ENCODE measurements at regions not wholly inside any gene's neighbourhood (a gene's known extent, or its start where the extent isn't known, plus 50 kb on each side); places are given as distances from the start of the nearest gene placed in this dataset.

- DNase-seq: no peak
These were observed 266.1 kb upstream of the RAB6C start for GRCh38 chr2:129713337-129713736.

DNA sequence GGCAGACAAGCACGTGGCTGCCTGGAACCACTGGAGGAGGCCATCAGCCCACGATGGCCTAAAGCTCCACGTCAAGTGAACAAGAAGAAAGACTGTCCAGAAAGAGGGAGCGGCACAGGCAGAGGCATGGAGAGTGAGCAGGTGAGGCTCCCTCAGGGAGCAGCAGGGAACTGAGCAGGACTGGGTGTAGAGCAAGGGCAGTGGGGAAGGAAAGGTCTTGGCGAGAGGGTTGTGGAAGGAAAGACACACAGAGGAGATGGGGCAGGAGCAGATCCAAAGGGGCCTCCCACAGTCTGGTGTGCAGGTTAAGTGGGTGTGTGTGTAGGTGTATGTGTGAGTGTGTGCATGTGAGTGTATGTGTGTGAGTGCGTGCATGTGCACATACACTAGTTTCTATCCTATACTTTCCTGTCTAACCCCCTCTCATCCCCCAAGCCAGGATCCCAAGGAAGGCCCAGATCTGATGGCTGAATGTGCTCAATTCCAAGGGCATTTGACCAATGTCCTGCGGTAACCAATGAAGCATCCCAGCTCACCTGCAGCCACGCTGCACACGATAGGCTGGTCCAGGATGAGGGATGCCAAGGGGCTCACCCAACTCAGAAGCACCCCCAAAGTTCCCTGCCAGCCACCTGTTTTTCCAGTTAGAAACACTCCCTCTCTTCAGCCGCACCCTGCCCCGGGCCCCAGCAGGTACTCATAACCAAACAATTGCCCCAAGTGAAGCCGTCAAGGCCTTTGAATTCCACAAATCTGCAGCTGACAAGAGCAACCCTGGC is 262.5 kb upstream of the RAB6C start:
- DNase-seq: no peak

DNA sequence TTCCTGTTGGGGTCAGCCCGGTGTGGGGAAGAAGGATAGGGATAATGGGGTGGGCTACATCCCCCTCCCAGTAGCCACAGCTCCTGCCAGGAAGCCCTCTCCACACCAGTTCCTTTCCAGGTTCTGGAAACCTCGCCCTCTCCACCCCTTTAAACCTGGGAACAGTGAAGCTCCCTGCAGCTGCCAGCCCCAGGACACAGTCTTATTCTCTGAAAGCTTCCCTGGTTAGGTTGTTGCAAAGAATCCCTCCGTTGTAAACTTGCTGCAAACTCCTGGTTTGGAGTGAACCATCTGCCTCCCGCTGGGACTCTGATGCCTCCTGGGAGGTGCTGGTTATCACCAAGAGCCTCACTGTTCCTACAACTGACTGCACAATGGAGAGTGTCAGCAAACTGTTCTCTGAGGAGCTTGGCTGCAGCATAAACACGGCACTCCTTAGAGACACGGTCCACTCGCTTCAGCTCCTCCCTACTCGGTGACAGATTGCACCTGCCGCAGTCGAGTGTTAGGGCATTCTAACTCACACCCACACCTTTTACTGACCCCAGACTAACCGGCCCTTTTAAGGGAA is 261.8 kb upstream of the RAB6C start:
- no peak for DNase-seq

- DNase-seq: no peak
These were observed 260.1 kb upstream of the RAB6C start for GRCh38 chr2:129719335-129719734.

- no peak for DNase-seq
These were observed 259.1 kb upstream of the RAB6C start for GRCh38 chr2:129720360-129720759.

DNA sequence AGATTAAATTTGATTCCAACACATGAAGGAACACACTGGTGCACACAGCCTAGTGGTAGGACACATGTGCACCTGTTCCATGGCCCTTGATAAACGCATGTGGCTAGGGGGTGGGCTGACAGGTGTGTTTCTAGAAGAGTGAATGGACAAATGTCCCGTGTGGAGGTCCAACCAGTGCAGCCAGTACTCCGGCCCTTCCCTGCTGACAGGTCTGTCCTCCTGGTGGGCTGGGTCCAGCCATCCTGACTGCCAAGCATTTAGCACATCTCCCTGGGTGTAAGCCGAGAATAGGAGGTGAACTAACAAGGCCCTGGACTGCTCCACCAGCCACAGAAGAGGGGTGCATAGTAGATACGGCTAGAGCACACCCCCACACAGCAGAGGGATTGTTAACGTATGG is 258.7 kb upstream of the RAB6C start:
- no peak for DNase-seq

DNA sequence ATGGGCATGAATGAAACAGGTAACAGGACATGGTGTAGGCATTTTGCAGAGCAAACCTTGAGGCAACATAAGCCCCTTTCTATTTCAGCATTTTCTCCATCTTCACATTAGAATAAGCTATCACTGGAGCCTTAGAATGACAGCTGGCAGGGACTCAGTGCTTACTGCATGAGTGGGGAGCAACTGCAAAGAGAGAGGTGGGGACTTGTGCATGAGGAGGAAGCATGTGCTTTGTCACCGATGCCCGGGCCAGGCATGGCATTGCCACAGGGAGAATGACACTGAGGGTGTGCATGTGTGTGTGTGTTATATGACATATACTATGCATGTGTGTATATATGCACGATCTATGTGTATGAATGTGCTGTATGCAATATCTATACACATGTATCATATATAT is 258.2 kb upstream of the RAB6C start:
- no peak for DNase-seq

DNA sequence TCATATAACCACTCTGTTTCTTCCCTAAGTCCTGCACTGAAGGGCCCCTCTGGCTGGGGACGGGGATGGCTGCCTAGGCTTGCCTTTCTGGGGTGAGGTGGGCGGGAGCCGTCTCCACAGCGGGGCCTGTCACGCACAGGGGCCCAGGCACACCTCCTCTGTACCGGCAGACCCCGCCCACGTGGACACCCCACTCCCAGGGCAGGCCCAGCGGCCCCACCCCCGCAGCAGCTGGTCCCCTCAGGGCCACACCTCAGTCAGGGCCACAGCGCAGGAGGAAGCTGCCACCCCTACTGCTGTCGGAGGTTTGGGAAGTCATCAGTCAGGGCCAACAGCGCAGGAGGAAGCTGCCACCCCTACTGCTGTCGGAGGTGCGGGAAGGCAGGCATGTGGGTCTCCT is 257.6 kb upstream of the RAB6C start:
- DNase-seq: no peak

DNA sequence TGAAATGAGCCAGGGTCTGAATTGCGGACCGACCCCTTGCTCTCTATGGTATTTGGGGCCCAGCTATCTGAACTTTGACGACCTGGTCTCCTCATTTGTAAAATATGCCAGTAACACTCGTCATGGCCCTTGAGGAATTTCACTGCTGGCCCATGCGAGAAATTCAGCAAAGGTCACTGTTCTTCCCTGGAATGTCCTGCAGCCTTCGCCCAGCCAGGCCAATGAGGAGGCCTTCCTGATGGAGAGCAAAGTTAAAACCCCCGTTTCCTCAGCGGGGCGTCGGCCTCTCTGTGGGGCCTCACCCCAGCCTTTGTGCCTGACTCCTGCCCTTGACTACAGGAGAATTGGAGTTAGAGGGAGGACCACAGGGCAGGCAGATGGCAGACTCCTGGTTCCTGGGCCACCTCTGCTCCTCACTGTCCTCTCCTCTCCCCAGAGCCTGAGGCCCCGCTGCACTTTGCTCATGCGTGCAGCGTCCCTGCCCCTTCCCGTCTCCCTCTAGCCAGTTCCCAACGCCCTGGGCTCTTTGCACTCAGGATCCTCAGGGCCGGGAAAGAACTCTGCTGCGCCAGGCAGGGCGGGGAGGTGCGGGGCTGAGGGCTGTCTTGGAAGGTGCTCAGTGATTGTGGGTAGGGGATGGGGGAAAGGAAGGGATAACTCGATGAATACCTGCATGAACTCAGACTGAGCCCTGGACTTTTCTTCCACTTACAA is 257.0 kb upstream of the RAB6C start:
- DNase-seq: no peak

DNA sequence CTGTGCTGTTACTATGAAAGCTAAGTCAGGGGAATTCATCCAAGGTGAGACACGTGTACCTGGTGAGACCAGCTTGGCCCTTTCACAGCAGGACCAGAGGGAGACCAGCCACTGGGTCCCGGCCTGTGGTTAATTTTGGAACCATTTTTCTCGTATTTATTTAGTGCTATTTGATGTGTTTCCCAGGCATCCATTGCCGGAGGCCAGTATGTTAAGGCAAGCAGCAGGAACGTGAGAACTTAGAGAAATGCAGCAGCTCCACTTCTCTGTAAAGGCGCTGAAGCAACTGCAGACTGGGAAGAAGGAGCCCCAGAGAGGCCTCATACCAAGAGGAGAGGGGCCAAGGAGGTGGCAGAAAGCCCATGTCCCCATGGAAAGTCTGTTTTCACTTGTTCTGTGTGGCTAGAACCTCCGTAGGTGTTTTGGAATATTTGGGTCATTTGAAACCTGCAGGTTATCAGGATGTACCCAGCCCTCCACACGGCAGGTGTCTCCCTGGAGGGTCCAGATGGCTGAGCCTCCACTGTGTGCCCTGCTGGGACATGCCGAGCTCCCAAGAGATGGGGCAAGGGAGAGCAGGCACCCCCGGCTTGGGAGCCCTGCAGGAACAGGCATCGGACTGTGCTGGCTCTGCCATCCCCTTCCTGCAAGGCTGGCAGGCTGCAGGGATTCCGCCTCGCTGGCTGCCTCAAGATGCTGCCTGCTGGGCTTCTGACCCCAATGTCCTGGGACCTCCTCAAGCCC is 256.0 kb upstream of the RAB6C start:
- DNase-seq: no peak

GRCh38 chr2:129724021-129724757 is 255.3 kb upstream of the RAB6C start:
- DNase-seq: no peak

GRCh38 chr2:129726216-129726615 is 253.2 kb upstream of the RAB6C start:
- no peak for DNase-seq

DNA sequence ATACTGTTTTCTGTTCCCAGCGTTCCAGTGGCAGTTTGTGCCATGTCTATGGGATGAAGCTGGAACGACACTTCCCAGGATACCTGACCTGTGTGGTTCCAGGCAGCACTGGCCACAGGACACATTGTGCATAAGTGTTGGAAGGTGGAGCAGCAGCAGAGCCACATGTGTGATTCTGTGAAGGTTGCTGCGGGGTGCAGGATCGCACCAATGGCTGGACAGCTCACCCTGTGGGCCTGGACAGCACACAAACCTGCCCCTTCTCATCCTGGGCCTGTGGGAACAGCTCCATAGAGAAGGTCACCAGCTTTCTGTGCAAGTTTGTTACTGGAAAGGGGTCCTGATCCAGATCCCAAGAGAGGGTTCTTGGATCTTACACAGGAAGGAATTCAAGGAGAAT is 252.2 kb upstream of the RAB6C start:
- no peak for DNase-seq

GRCh38 chr2:129728035-129728972 is 251.2 kb upstream of the RAB6C start:
- no peak for DNase-seq

- DNase-seq: no peak
These were observed 250.5 kb upstream of the RAB6C start for GRCh38 chr2:129729011-129729410.

DNA sequence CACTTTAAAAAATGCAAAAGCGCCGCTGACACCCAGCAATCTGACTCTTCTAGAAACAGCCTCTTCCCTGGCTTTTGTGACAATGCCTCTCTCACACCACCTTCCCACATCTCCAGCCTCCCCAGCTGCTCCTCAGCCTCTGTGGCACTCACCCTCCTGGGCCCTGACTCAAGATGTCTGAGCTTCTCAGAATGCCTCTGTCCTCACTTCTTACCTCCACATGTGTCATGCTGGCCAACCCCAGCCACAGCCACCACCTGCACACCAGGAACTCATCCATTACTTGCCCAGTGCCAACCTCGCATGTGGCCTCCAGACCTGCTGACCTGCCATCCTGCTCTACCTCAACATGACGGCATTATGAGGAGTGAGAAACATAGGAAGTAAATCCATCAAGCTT is 249.8 kb upstream of the RAB6C start:
- no peak for DNase-seq

GRCh38 chr2:129730979-129731378 is 248.5 kb upstream of the RAB6C start:
- DNase-seq: no peak

DNA sequence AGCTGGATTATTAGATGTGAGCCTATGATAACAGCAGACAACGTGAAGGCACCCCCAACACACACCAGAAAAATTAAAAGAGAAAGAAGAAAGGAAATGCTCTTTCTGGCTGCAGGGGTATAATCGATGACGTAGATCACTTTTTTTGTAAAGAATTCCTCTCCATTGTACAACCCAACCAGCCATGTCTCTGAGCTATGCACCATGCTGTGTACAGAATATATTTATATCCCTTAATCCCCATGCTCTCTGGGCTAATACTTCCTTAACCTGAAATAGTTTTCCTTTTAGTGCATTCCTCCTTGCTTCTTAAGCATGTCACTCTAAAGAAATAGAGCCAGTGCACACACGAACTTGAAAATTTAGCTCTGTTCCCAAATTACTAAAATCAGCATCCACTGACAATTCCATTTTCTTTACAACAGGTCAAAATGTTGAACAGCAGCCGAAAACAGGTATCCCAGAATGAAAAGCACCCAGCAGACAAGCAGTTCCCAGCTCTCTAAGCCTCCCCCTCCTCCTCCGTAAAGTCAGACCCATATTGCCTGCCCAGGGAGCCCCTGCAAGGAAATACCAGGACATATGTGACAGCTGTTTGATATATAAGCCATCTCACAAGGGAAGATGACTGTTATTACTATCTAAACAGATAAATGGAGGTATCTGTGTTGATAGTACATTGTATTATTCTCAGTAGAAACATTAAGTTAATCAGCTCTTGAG is 247.4 kb upstream of the RAB6C start:
- DNase-seq: no peak

DNA sequence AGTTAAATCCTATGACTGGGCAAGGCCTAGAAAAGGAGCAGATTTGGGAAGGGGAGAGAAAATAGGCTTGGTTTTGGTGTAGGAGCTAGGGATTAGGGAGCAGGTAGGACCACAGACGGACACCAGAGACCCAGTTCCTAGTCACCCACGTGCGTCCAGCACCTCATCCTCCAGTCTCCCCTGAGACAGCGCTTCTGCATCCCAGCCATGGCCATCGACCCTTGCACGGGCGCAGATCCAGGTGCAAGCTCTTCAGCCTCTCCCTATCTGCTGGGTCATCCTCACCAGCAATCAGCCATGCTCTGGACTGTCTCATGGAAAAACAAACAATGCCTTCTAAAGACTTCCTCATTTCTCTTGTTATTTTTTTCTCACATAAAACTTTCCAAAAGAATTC is 246.8 kb upstream of the RAB6C start:
- DNase-seq: no peak

DNA sequence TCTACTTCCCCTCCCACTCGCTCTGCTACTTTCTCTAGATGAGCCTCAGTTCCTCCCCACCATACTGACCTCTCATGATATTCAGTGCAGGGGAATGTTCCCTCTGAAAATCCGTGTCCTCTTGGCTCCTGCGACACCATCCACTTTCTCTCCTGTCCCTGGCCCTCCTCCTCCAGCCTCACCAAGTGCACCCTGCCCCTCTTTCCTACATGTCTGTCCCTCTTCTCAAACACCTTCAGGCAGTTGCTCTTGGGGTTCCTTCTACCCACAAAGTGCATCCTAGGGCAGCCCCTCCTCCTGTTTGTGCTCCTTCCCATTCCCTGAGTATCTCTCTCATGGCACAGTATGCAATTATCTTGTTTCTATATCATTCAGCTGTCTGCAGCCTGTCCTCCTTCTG is 246.4 kb upstream of the RAB6C start:
- DNase-seq: no peak

GRCh38 chr2:129733579-129733978 is 245.9 kb upstream of the RAB6C start:
- no peak for DNase-seq

All from CD4-positive, alpha-beta T cell treated with Interleukin-15 for 1 hour (primary cell).